HTR-8/SVneo (cell line): ENCODE measurements at regions not wholly inside any gene's neighbourhood (a gene's known extent, or its start where the extent isn't known, plus 50 kb on each side); places are given as distances from the start of the nearest gene placed in this dataset.
"Not testable (repeated sequence)": the region's sequence is repeated elsewhere in the genome, so short reads cannot be mapped to it uniquely, and the experiment has no call there.

Source experiments
- DNase-seq: peaks from one replicate; pipeline ENCODE4 v3.0.0; 2011; ENCODE audit warnings: low spot score, mixed read lengths; ENCODE audit not compliant: insufficient read length
- FAIRE-seq: peaks from 2 replicates; lab custom pipeline; 2011; peaks lifted over from hg19 to GRCh38; lab: Jason Lieb, UNC

- FAIRE-seq = peak; percentile 36
- DNase-seq = no peak
Measured at GRCh38 chr4:159706704-159707103, 603.8 kb downstream of the RAPGEF2 start.

GRCh38 chr4:159715180-159715579 is 612.3 kb downstream of the RAPGEF2 start:
- not testable (repeated sequence) for DNase-seq, FAIRE-seq

GRCh38 chr4:159719531-159719930 is 616.7 kb downstream of the RAPGEF2 start:
- DNase-seq (no peak), FAIRE-seq (no peak)

- no peak for DNase-seq
- FAIRE-seq = no peak
Measured at GRCh38 chr4:159722052-159722451, 619.2 kb downstream of the RAPGEF2 start.

GRCh38 chr4:159722918-159723317 is 620.0 kb downstream of the RAPGEF2 start:
- DNase-seq (no peak), FAIRE-seq (no peak)

- DNase-seq = no peak
- FAIRE-seq = no peak
Measured at GRCh38 chr4:159723341-159724048, 620.6 kb downstream of the RAPGEF2 start.

- FAIRE-seq (no peak), DNase-seq (no peak)
Measured at GRCh38 chr4:159725571-159725970, 622.7 kb downstream of the RAPGEF2 start.

- FAIRE-seq (no peak), DNase-seq (no peak)
Measured at GRCh38 chr4:159735281-159736207, 632.7 kb downstream of the RAPGEF2 start.

GRCh38 chr4:159736411-159736810 is 633.5 kb downstream of the RAPGEF2 start:
- FAIRE-seq = no peak

GRCh38 chr4:159743971-159744370 is 641.1 kb downstream of the RAPGEF2 start:
- no peak for FAIRE-seq

More at GRCh38 chr4:159736411-159736810, 633.5 kb downstream of the RAPGEF2 start:
- no peak for DNase-seq

GRCh38 chr4:159747983-159748382 is 645.1 kb downstream of the RAPGEF2 start:
- FAIRE-seq = no peak
- DNase-seq = no peak

More at GRCh38 chr4:159743971-159744370, 641.1 kb downstream of the RAPGEF2 start:
- DNase-seq = no peak

- no peak for FAIRE-seq
- no peak for DNase-seq
Measured at GRCh38 chr4:159748834-159749444, 646.1 kb downstream of the RAPGEF2 start.

GRCh38 chr4:159757499-159757898 is 654.6 kb downstream of the RAPGEF2 start:
- FAIRE-seq (no peak), DNase-seq (no peak)

- DNase-seq (no peak), FAIRE-seq (no peak)
Measured at GRCh38 chr4:159758061-159758460, 655.2 kb downstream of the RAPGEF2 start.

- FAIRE-seq = no peak
- no peak for DNase-seq
Measured at GRCh38 chr4:159762672-159763071, 659.8 kb downstream of the RAPGEF2 start.

- FAIRE-seq (peak; percentile 23), DNase-seq (peak; percentile 40)
Measured at GRCh38 chr4:159764343-159764952, 661.6 kb downstream of the RAPGEF2 start.

- FAIRE-seq (no peak), DNase-seq (peak; percentile 49)
Measured at GRCh38 chr4:159765382-159765781, 662.5 kb downstream of the RAPGEF2 start.

GRCh38 chr4:159766241-159766640 is 663.4 kb downstream of the RAPGEF2 start:
- DNase-seq (no peak), FAIRE-seq (no peak)

- no peak for DNase-seq
- no peak for FAIRE-seq
Measured at GRCh38 chr4:159767406-159767805, 664.5 kb downstream of the RAPGEF2 start.

GRCh38 chr4:159768016-159768415 is 665.1 kb downstream of the RAPGEF2 start:
- DNase-seq (no peak), FAIRE-seq (no peak)
